ENCODE measurements at regions not wholly inside any gene's neighbourhood (a gene's known extent, or its start where the extent isn't known, plus 50 kb on each side); places are given as distances from the start of the nearest gene placed in this dataset.

DNA sequence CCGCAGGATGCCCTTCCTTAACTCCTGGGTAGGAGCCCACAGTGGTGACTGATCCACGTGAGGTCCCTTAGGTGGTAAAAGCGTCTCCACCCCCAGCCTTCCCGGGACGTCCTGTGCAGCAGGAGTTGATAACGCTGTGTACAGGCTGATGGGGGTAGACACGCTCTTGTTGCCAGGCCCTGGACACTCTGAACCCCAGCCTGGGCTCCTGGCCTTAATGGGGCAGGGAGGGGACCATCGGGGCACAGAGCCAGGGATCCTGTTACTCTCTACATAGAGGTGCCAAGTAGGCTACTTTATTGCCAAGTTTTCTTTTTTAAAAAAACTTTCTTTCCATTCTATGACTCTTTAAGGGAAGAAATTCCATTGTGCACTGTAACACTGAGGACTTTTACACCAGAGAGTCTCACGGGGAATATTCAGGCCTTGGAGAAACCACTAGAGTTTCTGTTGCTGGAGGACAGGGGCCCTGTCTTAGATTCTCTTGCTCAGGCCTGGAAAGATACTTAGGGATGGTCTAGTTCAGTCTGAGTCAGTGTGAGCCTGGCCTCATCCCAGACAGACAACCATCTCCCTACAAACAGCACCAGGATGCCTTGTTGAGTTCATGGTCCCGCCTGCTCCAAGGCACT is 104.3 kb upstream of the RNU6-1 start:
- H3K36me3 ChIP-seq (ENCODE audit: control insufficient read depth in 2 of 2, extremely low read depth in 1 of 2, insufficient read depth in 1 of 2, low read length in 1 of 2) = no peaks in the 10 kb centered on the region
- peaks cover 4 to 5% of the 10 kb centered on the region in 2 experiments for H3K4me1 ChIP-seq (ENCODE audit: control insufficient read depth in 1 of 2, extremely low read depth in 1 of 2, insufficient read depth in 2 of 2, low read length in 2 of 2)
- ATAC-seq (replicated peaks in 1 of 4) = no peak

GRCh38 chr15:67945131-67945530 is 105.3 kb upstream of the RNU6-1 start:
- Mint-ChIP-seq H3K27ac (no peak overlapping the region), H3K9me3 (no peaks in the 10 kb centered on the region)

More for the DNA sequence above, 104.3 kb upstream of the RNU6-1 start:
- Histone ChIP-seq H3K27ac (ENCODE audit: low read length) (no peak overlapping the region), H3K27me3 (replicated peaks in 1 of 2; ENCODE audit: control insufficient read depth in 2 of 2, extremely low read depth in 1 of 2, insufficient read depth in 2 of 2, low read length in 1 of 2) (no peaks in the 10 kb centered on the region), H3K4me3 (ENCODE audit: control insufficient read depth in 1 of 2, extremely low read depth in 1 of 2, low read length in 1 of 2) (no peak overlapping the region), H3K9me3 (no peaks in the 10 kb centered on the region)
- H3K9me3 Mint-ChIP-seq = no peaks in the 10 kb centered on the region
- no peak for DNase-seq
- no peak overlapping the region for H3K27ac Mint-ChIP-seq
- H3K4me1 Mint-ChIP-seq = peaks cover 9 to 13% (median 11%) of the 10 kb centered on the region in 3 donors
- CTCF ChIA-PET = no interaction called here
- POLR2A ChIA-PET = no interaction called here
- H3K36me3 Mint-ChIP-seq = no peaks in the 10 kb centered on the region
- no peak overlapping the region for H3K4me3 Mint-ChIP-seq
- WGBS (ENCODE audit: insufficient coverage) = 88% methylated on average over 5 of the region's 10 CpGs
- H3K27me3 Mint-ChIP-seq = peaks cover 0 to 2% of the 10 kb centered on the region in 2 donors

DNA sequence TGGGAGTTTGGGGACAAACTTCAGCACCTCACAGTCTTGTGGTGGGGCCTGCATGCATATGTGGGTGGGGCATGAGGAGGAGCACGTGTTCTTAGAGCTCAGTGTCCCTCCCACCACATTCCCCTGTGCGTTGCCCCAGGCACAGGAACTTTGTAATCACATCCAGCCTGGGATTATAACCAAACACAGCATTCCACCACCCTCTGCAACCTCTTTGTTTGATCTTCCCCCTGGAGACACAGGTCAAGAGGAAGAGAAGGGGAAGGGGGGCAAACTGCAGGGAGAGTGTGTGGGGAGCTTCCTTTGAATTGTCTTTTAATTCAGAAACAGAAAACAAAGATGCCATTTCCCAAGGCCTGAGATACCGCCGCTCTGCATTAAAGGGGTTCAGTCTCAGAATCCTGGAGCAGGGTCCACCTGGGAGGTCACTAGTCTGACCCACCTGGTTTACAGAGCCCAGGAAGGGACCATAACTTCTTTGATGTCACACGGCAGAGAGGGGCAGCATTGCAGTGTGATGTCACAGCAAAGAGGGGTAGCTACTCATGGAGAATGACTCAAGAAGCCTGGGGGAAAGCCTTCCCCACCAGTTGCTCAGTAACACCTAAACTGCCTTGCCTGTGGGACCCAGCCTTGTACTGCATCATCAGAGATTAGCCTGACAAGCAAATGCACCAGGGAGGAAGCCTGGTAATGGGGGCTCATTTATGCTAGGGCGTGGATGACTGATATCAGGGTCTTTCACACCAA is 106.3 kb upstream of the RNU6-1 start:
- 70% methylated on average over 4 of the region's 6 CpGs for WGBS (ENCODE audit: insufficient coverage)
- no peak overlapping the region for H3K4me3 ChIP-seq (ENCODE audit: control insufficient read depth in 1 of 2, extremely low read depth in 1 of 2, low read length in 1 of 2)
- Mint-ChIP-seq H3K4me1 (peaks cover 9 to 13% (median 11%) of the 10 kb centered on the region in 3 donors), H3K9me3 (no peaks in the 10 kb centered on the region), H3K27ac (no peak overlapping the region), H3K27me3 (peaks cover 0 to 2% of the 10 kb centered on the region in 2 donors), H3K36me3 (no peaks in the 10 kb centered on the region), H3K4me3 (peak overlapping the region in 1 of 3 donors; percentile 48)
- ATAC-seq (replicated peaks in 1 of 4) (no peak), DNase-seq (no peak)
- peaks cover 4 to 5% of the 10 kb centered on the region in 2 experiments for H3K4me1 ChIP-seq (ENCODE audit: control insufficient read depth in 1 of 2, extremely low read depth in 1 of 2, insufficient read depth in 2 of 2, low read length in 2 of 2)
- no peaks in the 10 kb centered on the region for H3K36me3 ChIP-seq (ENCODE audit: control insufficient read depth in 2 of 2, extremely low read depth in 1 of 2, insufficient read depth in 1 of 2, low read length in 1 of 2)
- peaks cover 0 to 7% of the 10 kb centered on the region in 2 experiments for H3K27me3 ChIP-seq (replicated peaks in 1 of 2; ENCODE audit: control insufficient read depth in 2 of 2, extremely low read depth in 1 of 2, insufficient read depth in 2 of 2, low read length in 1 of 2)
- POLR2A ChIA-PET = no interaction called here
- CTCF ChIA-PET = no interaction called here
- H3K27ac ChIP-seq (ENCODE audit: low read length) = no peak overlapping the region
- H3K9me3 ChIP-seq = no peaks in the 10 kb centered on the region

More at GRCh38 chr15:67945131-67945530, 105.3 kb upstream of the RNU6-1 start:
- H3K4me1 ChIP-seq (ENCODE audit: control insufficient read depth in 1 of 2, extremely low read depth in 1 of 2, insufficient read depth in 2 of 2, low read length in 2 of 2) = peaks cover 4 to 5% of the 10 kb centered on the region in 2 experiments
- H3K4me1 Mint-ChIP-seq = peaks cover 9 to 13% (median 11%) of the 10 kb centered on the region in 3 donors
- no peaks in the 10 kb centered on the region for H3K9me3 ChIP-seq
- H3K36me3 ChIP-seq (ENCODE audit: control insufficient read depth in 2 of 2, extremely low read depth in 1 of 2, insufficient read depth in 1 of 2, low read length in 1 of 2) = no peaks in the 10 kb centered on the region
- no CpG with 5 or more reads among the region's 2 CpGs for WGBS (ENCODE audit: insufficient coverage)
- CTCF ChIA-PET = no interaction called here
- H3K4me3 Mint-ChIP-seq = no peak overlapping the region
- no peak overlapping the region for H3K4me3 ChIP-seq (ENCODE audit: control insufficient read depth in 1 of 2, extremely low read depth in 1 of 2, low read length in 1 of 2)
- H3K27ac ChIP-seq (ENCODE audit: low read length) = no peak overlapping the region
- peaks cover 0 to 1% of the 10 kb centered on the region in 2 experiments for H3K27me3 ChIP-seq (replicated peaks in 1 of 2; ENCODE audit: control insufficient read depth in 2 of 2, extremely low read depth in 1 of 2, insufficient read depth in 2 of 2, low read length in 1 of 2)
- peaks cover 0 to 2% of the 10 kb centered on the region in 2 donors for H3K27me3 Mint-ChIP-seq
- POLR2A ChIA-PET = no interaction called here
- ATAC-seq (replicated peaks in 1 of 4) = no peak
- no peaks in the 10 kb centered on the region for H3K36me3 Mint-ChIP-seq
- DNase-seq = no peak

DNA sequence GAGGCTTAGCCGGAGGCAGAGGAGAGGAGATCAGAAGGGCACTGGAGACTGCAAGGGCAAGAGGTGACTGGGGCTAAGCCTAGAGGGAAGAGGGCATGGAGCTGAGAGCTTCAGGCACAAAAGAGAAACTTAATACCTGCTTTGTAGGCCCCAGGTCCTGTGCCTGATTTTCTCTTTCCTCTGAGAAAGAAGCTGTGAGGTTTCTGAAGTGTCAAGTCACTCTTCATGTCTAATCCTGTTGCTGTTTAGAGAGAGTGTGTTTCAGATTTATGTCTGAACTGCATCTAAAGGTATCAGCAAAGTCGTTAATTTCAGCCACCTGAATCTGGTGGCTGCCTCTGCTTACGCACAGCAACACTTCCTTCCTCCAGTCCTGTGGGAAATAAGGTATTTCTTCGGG is 106.9 kb upstream of the RNU6-1 start:
- Mint-ChIP-seq H3K27me3 (peaks cover 0 to 2% of the 10 kb centered on the region in 2 donors), H3K36me3 (no peaks in the 10 kb centered on the region), H3K4me1 (peaks cover 9 to 13% (median 11%) of the 10 kb centered on the region in 3 donors), H3K27ac (no peak overlapping the region), H3K9me3 (no peaks in the 10 kb centered on the region), H3K4me3 (peak overlapping the region in 1 of 3 donors; percentile 48)
- peak in 1 of 35 experiments; percentile 5 for DNase-seq
- CTCF ChIA-PET = no interaction called here
- H3K9me3 ChIP-seq = no peaks in the 10 kb centered on the region
- 86% methylated on average over 1 of the region's 4 CpGs for WGBS (ENCODE audit: insufficient coverage)
- POLR2A ChIA-PET = no interaction called here
- H3K36me3 ChIP-seq (ENCODE audit: control insufficient read depth in 2 of 2, extremely low read depth in 1 of 2, insufficient read depth in 1 of 2, low read length in 1 of 2) = no peaks in the 10 kb centered on the region
- ATAC-seq (replicated peaks in 1 of 4) = no peak
- H3K4me1 ChIP-seq (ENCODE audit: control insufficient read depth in 1 of 2, extremely low read depth in 1 of 2, insufficient read depth in 2 of 2, low read length in 2 of 2) = peaks cover 4 to 5% of the 10 kb centered on the region in 2 experiments
- H3K27me3 ChIP-seq (replicated peaks in 1 of 2; ENCODE audit: control insufficient read depth in 2 of 2, extremely low read depth in 1 of 2, insufficient read depth in 2 of 2, low read length in 1 of 2) = peaks cover 0 to 7% of the 10 kb centered on the region in 2 experiments
- H3K27ac ChIP-seq (ENCODE audit: low read length) = no peak overlapping the region
- no peak overlapping the region for H3K4me3 ChIP-seq (ENCODE audit: control insufficient read depth in 1 of 2, extremely low read depth in 1 of 2, low read length in 1 of 2)

GRCh38 chr15:67947254-67948039 is 106.7 kb upstream of the PIAS1 start:
- no peak for ATAC-seq (replicated peaks in 1 of 4)
- ChIA-PET CTCF (no interaction called here), POLR2A (no interaction called here)
- Mint-ChIP-seq H3K27ac (no peak overlapping the region), H3K4me3 (no peak overlapping the region), H3K4me1 (peaks cover 9 to 13% (median 11%) of the 10 kb centered on the region in 3 donors), H3K27me3 (no peaks in the 10 kb centered on the region), H3K36me3 (no peaks in the 10 kb centered on the region), H3K9me3 (no peaks in the 10 kb centered on the region)
- H3K4me1 ChIP-seq (ENCODE audit: control insufficient read depth in 1 of 2, extremely low read depth in 1 of 2, insufficient read depth in 2 of 2, low read length in 2 of 2) = peaks cover 4 to 5% of the 10 kb centered on the region in 2 experiments
- DNase-seq = no peak
- H3K36me3 ChIP-seq (ENCODE audit: control insufficient read depth in 2 of 2, extremely low read depth in 1 of 2, insufficient read depth in 1 of 2, low read length in 1 of 2) = no peaks in the 10 kb centered on the region
- H3K27me3 ChIP-seq (replicated peaks in 1 of 2; ENCODE audit: control insufficient read depth in 2 of 2, extremely low read depth in 1 of 2, insufficient read depth in 2 of 2, low read length in 1 of 2) = peaks cover 0 to 7% of the 10 kb centered on the region in 2 experiments
- H3K9me3 ChIP-seq = no peaks in the 10 kb centered on the region
- H3K27ac ChIP-seq (ENCODE audit: low read length) = no peak overlapping the region
- 89% methylated on average over 3 of the region's 8 CpGs for WGBS (ENCODE audit: insufficient coverage)
- H3K4me3 ChIP-seq (ENCODE audit: control insufficient read depth in 1 of 2, extremely low read depth in 1 of 2, low read length in 1 of 2) = no peak overlapping the region

GRCh38 chr15:67948215-67948614 is 105.9 kb upstream of the PIAS1 start:
- Mint-ChIP-seq H3K27me3 (no peaks in the 10 kb centered on the region), H3K4me3 (no peak overlapping the region), H3K27ac (no peak overlapping the region), H3K4me1 (peaks cover 9 to 13% (median 11%) of the 10 kb centered on the region in 3 donors), H3K9me3 (no peaks in the 10 kb centered on the region), H3K36me3 (no peaks in the 10 kb centered on the region)
- WGBS (ENCODE audit: insufficient coverage) = no CpG with 5 or more reads among the region's 2 CpGs
- peaks cover 0 to 7% of the 10 kb centered on the region in 2 experiments for H3K27me3 ChIP-seq (replicated peaks in 1 of 2; ENCODE audit: control insufficient read depth in 2 of 2, extremely low read depth in 1 of 2, insufficient read depth in 2 of 2, low read length in 1 of 2)
- peaks cover 4 to 5% of the 10 kb centered on the region in 2 experiments for H3K4me1 ChIP-seq (ENCODE audit: control insufficient read depth in 1 of 2, extremely low read depth in 1 of 2, insufficient read depth in 2 of 2, low read length in 2 of 2)
- no peaks in the 10 kb centered on the region for H3K36me3 ChIP-seq (ENCODE audit: control insufficient read depth in 2 of 2, extremely low read depth in 1 of 2, insufficient read depth in 1 of 2, low read length in 1 of 2)
- ChIA-PET CTCF (no interaction called here), POLR2A (no interaction called here)
- no peak for ATAC-seq (replicated peaks in 1 of 4)
- H3K9me3 ChIP-seq = no peaks in the 10 kb centered on the region
- no peak overlapping the region for H3K4me3 ChIP-seq (ENCODE audit: control insufficient read depth in 1 of 2, extremely low read depth in 1 of 2, low read length in 1 of 2)
- no peak overlapping the region for H3K27ac ChIP-seq (ENCODE audit: low read length)
- DNase-seq = no peak

Data from T-cell (primary cell).